SK-N-SH treated with all-trans-retinoic acid at 6 μM for 48 hours (cell line): ENCODE measurements at regions not wholly inside any gene's neighbourhood (a gene's known extent, or its start where the extent isn't known, plus 50 kb on each side); places are given as distances from the start of the nearest gene placed in this dataset.

Experiments used
- OSR1 ChIP-seq: fragments of 250-450 bp; sonication (Bioruptor Pico); IDR thresholded peaks from 2 replicates; pipeline ENCODE4 v1.8.0; 2022; ENCODE audit warnings: moderate library complexity, mild to moderate bottlenecking, inconsistent platforms
- PATZ1 ChIP-seq: fragments of 250-450 bp; sonication (Bioruptor Pico); IDR thresholded peaks from 2 replicates; pipeline ENCODE4 v1.8.0; 2020; ENCODE audit warnings: mild to moderate bottlenecking, moderate library complexity, borderline replicate concordance
- PPARA ChIP-seq: fragments of 250-450 bp; sonication (Bioruptor Pico); IDR thresholded peaks from 2 replicates; pipeline ENCODE4 v1.5.0; 2020; ENCODE audit warnings: mild to moderate bottlenecking, borderline replicate concordance
- RARB ChIP-seq: fragments of 250-450 bp; sonication (Bioruptor Pico); IDR thresholded peaks from 2 replicates; pipeline ENCODE4 v1.8.0; 2021; ENCODE audit warnings: mild to moderate bottlenecking, moderate library complexity
- TOX ChIP-seq: fragments of 250-450 bp; sonication (Bioruptor Pico); IDR thresholded peaks from 2 replicates; pipeline ENCODE4 v1.8.0; 2021; ENCODE audit warnings: mild to moderate bottlenecking, moderate library complexity, borderline replicate concordance
- ZFP3 ChIP-seq: fragments of 250-450 bp; sonication (Bioruptor Pico); IDR thresholded peaks from 2 replicates; pipeline ENCODE4 v1.5.0; 2020; ENCODE audit warnings: mild to moderate bottlenecking, moderate library complexity
- TF ChIP-seq, protein P1 (sequence below): fragments of 250-450 bp; sonication (Bioruptor Pico); IDR thresholded peaks from 2 replicates; pipeline ENCODE4 v1.5.1; 2020; ENCODE audit warnings: low read depth, mild to moderate bottlenecking, moderate library complexity

- TF ChIP-seq TOX (no peak), ZFP3 (CRISPR knock-in tag) (no peak), PPARA (CRISPR knock-in tag) (no peak), OSR1 (CRISPR knock-in tag) (no peak), PATZ1 (CRISPR knock-in tag) (no peak), RARB (CRISPR knock-in tag) (no peak)
- TF ChIP-seq, protein P1, sequence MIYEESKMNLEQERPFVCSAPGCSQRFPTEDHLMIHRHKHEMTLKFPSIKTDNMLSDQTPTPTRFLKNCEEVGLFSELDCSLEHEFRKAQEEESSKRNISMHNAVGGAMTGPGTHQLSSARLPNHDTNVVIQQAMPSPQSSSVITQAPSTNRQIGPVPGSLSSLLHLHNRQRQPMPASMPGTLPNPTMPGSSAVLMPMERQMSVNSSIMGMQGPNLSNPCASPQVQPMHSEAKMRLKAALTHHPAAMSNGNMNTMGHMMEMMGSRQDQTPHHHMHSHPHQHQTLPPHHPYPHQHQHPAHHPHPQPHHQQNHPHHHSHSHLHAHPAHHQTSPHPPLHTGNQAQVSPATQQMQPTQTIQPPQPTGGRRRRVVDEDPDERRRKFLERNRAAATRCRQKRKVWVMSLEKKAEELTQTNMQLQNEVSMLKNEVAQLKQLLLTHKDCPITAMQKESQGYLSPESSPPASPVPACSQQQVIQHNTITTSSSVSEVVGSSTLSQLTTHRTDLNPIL (CRISPR knock-in tag), result no peak
These were observed 75.3 kb downstream of the SIK1 start for GRCh38 chr21:43351501-43352153.
